KMS-11 (cell line): ENCODE measurements at regions not wholly inside any gene's neighbourhood (a gene's known extent, or its start where the extent isn't known, plus 50 kb on each side); places are given as distances from the start of the nearest gene placed in this dataset.
"Not testable (repeated sequence)": the region's sequence is repeated elsewhere in the genome, so short reads cannot be mapped to it uniquely, and the experiment has no call there.

Source experiments
- H2AFZ ChIP-seq: fragments of 200-600 bp; sonication (generic); 2 replicates; pipeline ENCODE4 v1.6.1; 2016; ENCODE audit warnings: antibody characterized with exemption, mixed run types, low read depth
- H3K27ac ChIP-seq: fragments of 200-600 bp; sonication (generic); 2 replicates; pipeline ENCODE4 v1.6.1; 2016; ENCODE audit warnings: mild to moderate bottlenecking, mixed run types
- H3K27me3 ChIP-seq: fragments of 200-600 bp; sonication (generic); 2 replicates; pipeline ENCODE4 v1.6.1; 2017; ENCODE audit warnings: mild to moderate bottlenecking, low read depth, mixed run types, moderate library complexity; ENCODE audit not compliant: insufficient read depth
- H3K36me3 ChIP-seq: fragments of 200-600 bp; sonication (generic); 2 replicates; pipeline ENCODE4 v1.6.1; 2017; ENCODE audit warnings: mild to moderate bottlenecking, mixed run types; ENCODE audit not compliant: insufficient read depth
- H3K4me1 ChIP-seq: fragments of 200-600 bp; sonication (generic); 2 replicates; pipeline ENCODE4 v1.6.1; 2016; ENCODE audit warnings: mild to moderate bottlenecking, low read depth, mixed run types; ENCODE audit not compliant: poor library complexity, severe bottlenecking
- H3K4me2 ChIP-seq: fragments of 200-600 bp; sonication (generic); 2 replicates; pipeline ENCODE4 v1.7.0; 2016; ENCODE audit warnings: mild to moderate bottlenecking, mixed run types
- H3K4me3 ChIP-seq: fragments of 200-600 bp; sonication (generic); IDR thresholded peaks from 2 replicates; pipeline ENCODE4 v1.6.1; 2017; ENCODE audit warnings: low read depth, low read length, mixed read lengths; ENCODE audit not compliant: insufficient read depth
- H3K79me2 ChIP-seq: fragments of 200-600 bp; sonication (generic); 2 replicates; pipeline ENCODE4 v1.6.1; 2016; ENCODE audit warnings: low read depth, mixed run types; ENCODE audit not compliant: insufficient read depth
- H3K9ac ChIP-seq: fragments of 200-600 bp; sonication (generic); 2 replicates; pipeline ENCODE4 v1.6.1; 2016; ENCODE audit warnings: mild to moderate bottlenecking, mixed run types
- H4K20me1 ChIP-seq: fragments of 200-600 bp; sonication (generic); 2 replicates; pipeline ENCODE4 v1.6.1; 2016; ENCODE audit warnings: mild to moderate bottlenecking, mixed run types; ENCODE audit not compliant: insufficient read depth
- CTCF ChIP-seq: fragments of 200-600 bp; sonication (generic); conservative IDR thresholded peaks from 2 replicates; pipeline ENCODE4 v1.6.1; 2017; ENCODE audit warnings: low read depth, mild to moderate bottlenecking, antibody characterized with exemption, low read length, moderate library complexity, mixed read lengths

GRCh38 chr14:27890259-27890658 lies 876.3 kb upstream of the FOXG1 start:
- H3K27me3 ChIP-seq = no peaks in the 10 kb centered on the region
- H4K20me1 ChIP-seq = no peaks in the 10 kb centered on the region
- TF ChIP-seq CTCF = no peak
- no peaks in the 10 kb centered on the region for H3K36me3 ChIP-seq
- no peak overlapping the region for H3K9ac ChIP-seq
- no peaks in the 10 kb centered on the region for H3K79me2 ChIP-seq
- no peak overlapping the region for H2AFZ ChIP-seq
- no peak overlapping the region for H3K27ac ChIP-seq
- H3K4me3 ChIP-seq = no peak overlapping the region
- H3K4me2 ChIP-seq = no peak overlapping the region
- H3K4me1 ChIP-seq = no peaks in the 10 kb centered on the region

DNA sequence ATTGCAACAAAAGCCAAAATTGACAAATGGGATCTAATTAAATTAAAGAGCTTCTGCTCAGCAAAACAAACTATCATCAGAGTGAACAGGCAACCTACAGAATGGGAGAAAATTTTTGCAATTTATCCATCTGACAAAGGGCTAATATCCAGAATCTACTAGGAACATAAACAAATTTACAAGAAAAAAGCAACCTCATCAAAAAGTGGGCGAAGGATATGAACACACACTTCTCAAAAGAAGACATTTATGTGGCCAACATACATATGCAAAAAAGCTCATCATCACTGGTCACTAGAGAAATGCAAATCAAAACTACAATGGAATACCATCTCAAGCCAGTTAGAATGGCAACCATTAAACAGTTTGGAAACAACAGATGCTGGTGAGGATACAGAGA lies 858.1 kb upstream of the FOXG1 start:
- H3K27me3 ChIP-seq, H3K4me2 ChIP-seq, H3K36me3 ChIP-seq, H3K4me1 ChIP-seq, H3K79me2 ChIP-seq, H3K4me3 ChIP-seq, H3K27ac ChIP-seq, H2AFZ ChIP-seq, H4K20me1 ChIP-seq, H3K9ac ChIP-seq: not testable (repeated sequence)

DNA sequence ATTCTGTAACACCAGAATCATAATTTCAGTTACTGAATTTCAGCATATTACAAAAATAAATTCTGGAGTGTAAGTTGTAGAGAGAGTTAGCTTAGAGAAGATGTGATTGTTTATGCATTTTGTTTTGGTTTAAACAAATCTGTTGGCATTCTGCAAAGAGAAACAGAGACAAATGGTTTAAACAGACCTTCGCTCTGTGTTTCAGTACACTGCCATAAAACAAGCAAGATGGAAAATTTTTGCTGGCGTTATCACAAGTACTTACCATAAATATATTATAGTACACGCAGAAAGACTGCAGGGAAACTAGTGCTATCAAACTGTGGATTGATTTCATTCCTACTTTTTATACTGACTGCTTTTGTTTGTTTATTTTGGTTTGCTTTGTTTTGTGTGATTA lies 850.3 kb upstream of the FOXG1 start:
- no peak for TF ChIP-seq CTCF
- no peak overlapping the region for H3K27ac ChIP-seq

DNA sequence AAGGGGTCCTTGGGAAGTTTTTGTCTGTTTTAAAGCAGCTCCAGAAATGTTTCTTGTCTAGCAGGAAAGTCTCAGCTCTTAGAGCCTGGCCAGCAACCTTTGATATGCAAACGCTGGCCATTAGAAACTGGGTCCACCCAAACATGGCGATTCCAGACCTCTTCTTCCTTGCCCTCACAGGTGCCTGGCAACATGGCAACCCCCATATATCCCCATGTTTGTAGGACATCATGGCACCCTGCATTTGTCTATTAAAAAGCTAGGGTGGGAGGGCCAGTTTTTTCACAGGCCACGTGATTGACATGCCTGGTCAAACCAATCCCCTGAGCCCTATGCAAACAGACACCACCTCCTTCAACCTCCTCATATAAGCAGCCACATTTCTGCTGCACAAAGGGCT lies 848.7 kb upstream of the FOXG1 start:
- Histone ChIP-seq H3K79me2 (no peaks in the 10 kb centered on the region), H3K27ac (no peak overlapping the region), H2AFZ (no peak overlapping the region), H3K36me3 (no peaks in the 10 kb centered on the region), H3K4me3 (no peak overlapping the region), H3K9ac (no peak overlapping the region), H4K20me1 (no peaks in the 10 kb centered on the region), H3K27me3 (no peaks in the 10 kb centered on the region), H3K4me2 (no peak overlapping the region), H3K4me1 (no peaks in the 10 kb centered on the region)
- TF ChIP-seq CTCF = no peak

More for the DNA sequence above, 850.3 kb upstream of the FOXG1 start:
- Histone ChIP-seq H2AFZ (no peak overlapping the region), H3K4me3 (no peak overlapping the region), H3K27me3 (no peaks in the 10 kb centered on the region), H3K4me2 (no peak overlapping the region), H3K4me1 (no peaks in the 10 kb centered on the region), H3K9ac (no peak overlapping the region), H3K36me3 (no peaks in the 10 kb centered on the region), H4K20me1 (no peaks in the 10 kb centered on the region), H3K79me2 (no peaks in the 10 kb centered on the region)

DNA sequence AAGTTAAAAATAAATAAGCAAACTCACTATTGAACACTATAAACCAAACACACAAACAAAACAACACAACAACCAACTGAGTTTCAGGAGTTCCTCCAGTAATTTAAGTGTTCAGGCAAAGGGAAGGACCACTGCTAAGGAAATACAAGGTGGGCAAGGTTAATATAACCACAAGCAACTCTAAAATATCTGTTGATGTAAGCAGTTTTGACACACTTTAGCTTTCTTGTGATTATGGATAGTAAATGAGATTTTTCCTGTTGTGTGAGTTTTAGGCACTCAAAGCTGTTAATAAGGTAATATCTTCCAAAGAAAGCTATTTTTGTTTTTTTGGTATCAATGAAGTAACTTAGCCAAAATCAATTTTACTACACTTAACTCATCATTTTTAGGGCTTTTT lies 839.1 kb upstream of the FOXG1 start:
- Histone ChIP-seq H3K36me3 (no peaks in the 10 kb centered on the region), H3K4me3 (no peak overlapping the region), H3K9ac (no peak overlapping the region), H4K20me1 (no peaks in the 10 kb centered on the region), H3K27ac (no peak overlapping the region), H3K4me2 (no peak overlapping the region), H3K79me2 (no peaks in the 10 kb centered on the region), H3K27me3 (no peaks in the 10 kb centered on the region), H2AFZ (no peak overlapping the region), H3K4me1 (no peaks in the 10 kb centered on the region)
- no peak for TF ChIP-seq CTCF
